ENCODE measurements at regions not wholly inside any gene's neighbourhood (a gene's known extent, or its start where the extent isn't known, plus 50 kb on each side); places are given as distances from the start of the nearest gene placed in this dataset.

GRCh38 chr13:88176231-88176630 lies 505.1 kb downstream of the SLITRK5 start:
- no peak for TF ChIP-seq POLR2A (IDR thresholded peaks at IDR 0.05; ENCODE audit: low read length)
- no peak for TF ChIP-seq GATA1 (IDR thresholded peaks at IDR 0.05; ENCODE audit: low read depth, low read length)

Measured in erythroblast (primary cell).